Stimulated activated CD8-positive, alpha-beta memory T cell treated with anti-CD3 and anti-CD28 coated beads, Interleukin-15, amount 100 ng/mL, for 1 hour (primary cell): ENCODE measurements at regions not wholly inside any gene's neighbourhood (a gene's known extent, or its start where the extent isn't known, plus 50 kb on each side); places are given as distances from the start of the nearest gene placed in this dataset.
"Not testable (repeated sequence)": the region's sequence is repeated elsewhere in the genome, so short reads cannot be mapped to it uniquely, and the experiment has no call there.

Source experiments
- DNase-seq: peaks from one replicate; pipeline ENCODE4 v3.0.0-alpha.2; 2020; ENCODE audit warnings: low read depth

DNA sequence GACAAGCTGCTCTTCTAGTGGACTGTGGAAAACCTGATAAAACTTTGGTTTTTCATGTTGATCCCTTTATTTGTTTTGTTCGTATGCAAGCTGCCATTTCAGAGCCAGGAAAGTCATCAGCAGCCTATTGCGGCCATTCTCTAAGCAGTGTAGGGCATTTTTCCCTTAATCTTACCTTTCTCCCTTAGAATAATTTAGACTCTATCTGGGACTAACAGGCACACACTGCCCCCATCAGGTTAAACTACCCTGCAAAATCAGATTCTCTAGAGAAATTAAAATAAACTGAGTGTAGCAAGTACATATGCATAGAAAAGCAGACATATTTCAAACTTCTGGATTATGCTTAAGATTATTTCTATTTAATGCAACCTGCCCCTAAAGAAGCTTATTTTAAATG lies 347.5 kb downstream of the METTL4 start:
- DNase-seq = no peak

DNA sequence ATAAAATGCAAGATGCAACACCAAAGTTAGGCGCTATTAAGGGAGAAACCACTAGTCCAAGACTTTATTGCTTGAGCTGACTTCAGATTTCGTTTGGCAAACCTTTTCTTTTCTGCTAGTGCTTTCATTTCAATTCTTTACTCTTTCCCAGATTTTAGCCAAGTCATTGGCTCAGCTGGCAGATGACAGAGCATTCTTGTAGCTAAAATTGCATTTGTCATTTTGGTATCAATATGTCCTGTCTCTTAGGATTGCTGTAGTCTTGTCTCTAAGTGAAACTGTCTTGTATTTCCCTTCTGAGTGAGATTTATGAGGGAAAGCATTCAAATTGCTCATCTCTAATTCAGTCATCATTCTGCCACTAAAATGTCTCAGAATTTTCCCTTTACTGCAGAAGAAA lies 335.1 kb downstream of the METTL4 start:
- DNase-seq = no peak

DNA sequence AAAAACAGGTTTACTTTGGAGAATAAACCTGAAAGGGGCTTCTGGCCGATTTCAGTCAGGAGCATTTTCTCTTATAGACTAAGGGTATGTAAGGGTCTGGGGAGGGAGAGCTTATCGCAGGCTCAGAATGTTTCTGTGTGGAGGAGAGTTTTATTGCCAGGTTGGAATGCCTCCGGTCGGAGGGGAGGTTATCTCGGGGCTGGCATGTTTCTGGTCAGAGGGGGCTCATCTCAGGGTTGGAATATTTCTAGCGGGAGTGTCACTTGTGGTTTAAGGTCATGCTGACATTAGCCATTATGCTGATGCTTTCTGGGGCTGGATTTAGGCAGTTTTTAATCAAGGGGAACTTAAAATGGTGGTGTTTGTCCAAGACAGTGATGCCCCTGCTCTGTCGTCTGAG lies 333.6 kb downstream of the METTL4 start:
- no peak for DNase-seq

DNA sequence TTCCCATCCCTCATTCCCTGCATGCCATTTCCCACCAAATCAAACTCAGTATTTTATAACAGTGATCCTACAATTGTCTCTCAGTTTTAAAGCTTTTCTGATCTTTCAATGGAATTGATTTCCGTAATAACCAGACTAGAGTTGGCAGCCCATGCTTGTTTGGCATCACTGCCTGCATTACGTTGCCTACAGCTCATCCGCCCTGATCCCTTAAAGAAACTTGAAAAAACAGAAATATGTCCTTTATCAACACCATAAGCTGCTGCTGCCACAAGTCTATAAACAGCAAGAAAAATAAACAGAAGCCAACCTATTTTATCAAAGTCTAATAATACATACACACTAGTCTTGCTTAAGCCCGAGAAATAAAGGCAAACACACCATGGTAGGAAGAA lies 331.0 kb downstream of the METTL4 start:
- no peak for DNase-seq

DNA sequence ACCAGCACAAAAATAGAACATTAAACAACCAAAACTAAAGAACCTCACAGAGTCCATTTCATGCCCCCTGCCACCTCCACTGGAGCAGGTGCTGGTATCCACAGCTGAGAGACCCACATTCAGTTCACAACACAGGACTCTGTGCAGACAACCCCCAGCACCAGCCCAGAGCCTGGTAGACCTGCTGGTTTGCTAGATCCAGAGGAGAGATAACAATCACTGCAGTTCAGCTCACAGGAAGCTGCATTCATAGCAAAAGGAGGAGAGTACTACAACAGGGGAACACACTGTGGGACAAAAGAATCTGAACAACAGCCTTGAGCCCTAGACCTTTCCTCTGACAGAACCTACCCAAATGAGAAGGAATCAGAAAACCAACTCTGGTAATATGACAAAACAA lies 326.7 kb downstream of the METTL4 start:
- DNase-seq = no peak

DNA sequence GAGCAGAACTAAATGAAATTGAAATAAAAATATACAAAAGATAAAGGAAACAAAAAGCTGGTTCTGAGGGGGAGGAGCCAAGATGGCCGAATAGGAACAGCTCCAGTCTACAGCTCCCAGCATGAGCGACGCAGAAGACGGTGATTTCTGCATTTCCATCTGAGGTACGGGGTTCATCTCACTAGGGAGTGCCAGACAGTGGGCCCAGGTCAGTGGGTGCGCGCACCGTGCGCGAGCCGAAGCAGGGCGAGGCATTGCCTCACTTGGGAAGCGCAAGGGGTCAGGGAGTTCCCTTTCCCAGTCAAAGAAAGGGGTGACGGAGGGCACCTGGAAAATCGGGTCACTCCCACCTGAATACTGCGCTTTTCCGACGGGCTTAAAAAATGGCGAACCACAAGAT lies 324.2 kb downstream of the METTL4 start:
- DNase-seq = not testable (repeated sequence)

DNA sequence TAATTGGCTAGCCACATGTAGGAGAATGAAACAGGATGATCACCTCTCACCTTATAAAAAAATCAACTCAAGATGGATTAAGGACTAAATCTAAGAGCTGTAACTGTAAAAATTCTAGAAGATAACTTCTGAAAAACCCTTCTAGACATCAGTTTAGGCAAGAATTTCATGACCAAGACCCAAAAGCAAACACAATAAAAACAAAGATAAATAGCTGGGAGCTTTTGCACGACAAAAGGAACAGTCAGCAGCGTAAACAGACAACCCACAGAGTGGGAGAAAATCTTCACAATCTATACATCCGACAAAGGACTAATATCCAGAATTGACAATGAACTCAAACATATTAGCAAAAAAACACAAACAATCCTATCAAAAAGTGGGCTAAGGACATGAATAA lies 316.3 kb downstream of the METTL4 start:
- no peak for DNase-seq

DNA sequence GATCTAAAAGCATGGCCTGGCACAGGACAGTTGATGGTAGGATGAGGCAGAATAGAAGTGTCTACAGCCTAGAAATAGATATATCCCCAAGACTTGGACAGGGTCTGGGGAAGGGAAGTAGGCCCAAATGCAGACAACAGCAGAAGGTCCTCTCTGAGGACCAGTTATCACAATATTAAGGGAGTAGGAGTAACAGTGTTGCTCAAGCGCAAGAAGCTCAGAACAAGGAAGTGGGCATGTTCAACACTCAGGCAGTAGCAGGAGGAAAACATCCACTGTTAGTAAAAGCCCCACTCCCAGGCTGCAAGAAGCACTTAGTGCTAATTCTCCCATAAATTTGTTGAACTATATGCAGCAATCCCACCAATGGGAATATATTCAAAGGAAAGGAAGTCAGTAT lies 314.7 kb downstream of the METTL4 start:
- no peak for DNase-seq

DNA sequence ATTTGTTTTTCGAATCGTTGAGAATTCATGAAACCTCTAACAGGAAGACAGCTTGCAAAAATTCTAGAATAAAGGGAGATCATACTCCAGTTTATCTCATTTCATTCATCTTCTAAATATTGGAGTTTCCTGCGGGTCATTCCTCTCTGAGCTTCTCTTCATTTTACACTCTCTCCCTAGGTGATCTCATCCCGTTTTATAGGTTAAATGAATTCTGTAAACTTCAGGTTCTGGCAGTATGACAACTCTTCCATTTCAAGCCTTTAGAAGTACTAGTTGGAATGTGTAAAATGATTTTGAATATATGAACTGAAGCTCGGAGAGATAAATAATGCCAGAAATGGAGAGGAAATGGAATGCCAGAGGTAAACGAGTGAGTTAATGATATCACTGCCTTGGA lies 312.4 kb downstream of the METTL4 start:
- DNase-seq = no peak

DNA sequence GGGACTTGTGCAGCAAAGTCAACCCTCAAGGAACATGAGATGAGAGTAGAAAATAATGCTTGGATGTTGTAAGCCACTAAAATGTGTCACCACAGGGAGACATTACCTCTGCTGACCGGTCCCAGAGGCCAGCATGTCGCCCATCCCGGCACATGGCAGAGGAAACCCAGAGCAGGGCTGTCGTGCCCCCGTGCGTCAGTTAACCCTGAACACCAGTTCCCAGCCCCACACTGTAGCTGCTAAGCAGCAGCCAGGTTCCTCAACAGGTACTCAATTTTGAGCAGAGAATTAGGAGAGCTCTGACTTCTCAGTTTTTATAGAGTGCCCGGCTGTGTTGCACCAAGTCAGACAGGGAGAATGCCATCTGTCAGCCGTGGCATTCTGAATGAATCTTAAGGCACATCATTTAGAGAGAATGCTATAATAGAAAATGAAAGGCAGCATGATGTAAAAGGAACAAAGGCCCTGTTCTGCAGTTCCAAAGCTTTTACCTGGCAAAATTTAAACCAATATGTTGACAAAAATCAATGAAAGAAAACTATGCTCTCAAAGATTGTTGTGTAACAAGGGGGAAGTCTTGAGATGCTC lies 307.9 kb downstream of the METTL4 start:
- DNase-seq = no peak

DNA sequence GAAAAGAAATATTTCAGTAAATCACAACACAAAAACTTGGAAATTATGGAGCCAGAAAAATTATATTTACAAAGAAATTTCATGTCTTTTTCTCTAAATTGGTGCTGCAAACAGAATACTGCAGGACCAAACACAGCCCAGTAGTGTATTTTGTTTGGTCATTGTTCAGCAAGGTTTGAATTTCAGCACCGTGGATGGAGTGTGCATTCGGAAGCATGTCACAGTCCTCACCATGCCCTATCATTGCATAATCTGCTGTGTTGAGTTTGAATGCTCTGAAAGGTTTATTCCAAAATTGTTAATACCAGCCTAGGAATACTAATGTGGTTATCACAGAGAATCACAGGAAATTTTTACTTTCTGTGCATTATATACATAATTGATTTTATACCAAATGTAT lies 296.7 kb downstream of the METTL4 start:
- DNase-seq = no peak

DNA sequence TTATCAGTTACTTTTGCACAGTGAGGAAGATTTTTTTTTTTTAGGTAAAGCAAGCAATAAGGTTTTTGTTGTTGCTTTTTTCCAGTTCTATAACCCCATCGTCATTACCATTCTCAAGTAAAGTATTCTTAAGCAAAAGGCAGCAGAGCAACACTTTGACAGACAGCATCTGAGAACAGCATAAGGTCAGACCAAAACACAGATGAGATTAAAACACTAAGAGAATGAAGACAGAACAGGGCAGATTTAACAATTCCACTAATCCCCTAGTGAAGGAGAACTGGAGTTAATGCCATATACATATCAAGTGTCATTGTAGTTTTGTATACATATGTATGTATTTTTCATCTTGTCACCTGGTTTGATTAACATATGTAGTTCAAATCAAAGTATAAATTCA lies 290.2 kb downstream of the METTL4 start:
- DNase-seq = no peak

DNA sequence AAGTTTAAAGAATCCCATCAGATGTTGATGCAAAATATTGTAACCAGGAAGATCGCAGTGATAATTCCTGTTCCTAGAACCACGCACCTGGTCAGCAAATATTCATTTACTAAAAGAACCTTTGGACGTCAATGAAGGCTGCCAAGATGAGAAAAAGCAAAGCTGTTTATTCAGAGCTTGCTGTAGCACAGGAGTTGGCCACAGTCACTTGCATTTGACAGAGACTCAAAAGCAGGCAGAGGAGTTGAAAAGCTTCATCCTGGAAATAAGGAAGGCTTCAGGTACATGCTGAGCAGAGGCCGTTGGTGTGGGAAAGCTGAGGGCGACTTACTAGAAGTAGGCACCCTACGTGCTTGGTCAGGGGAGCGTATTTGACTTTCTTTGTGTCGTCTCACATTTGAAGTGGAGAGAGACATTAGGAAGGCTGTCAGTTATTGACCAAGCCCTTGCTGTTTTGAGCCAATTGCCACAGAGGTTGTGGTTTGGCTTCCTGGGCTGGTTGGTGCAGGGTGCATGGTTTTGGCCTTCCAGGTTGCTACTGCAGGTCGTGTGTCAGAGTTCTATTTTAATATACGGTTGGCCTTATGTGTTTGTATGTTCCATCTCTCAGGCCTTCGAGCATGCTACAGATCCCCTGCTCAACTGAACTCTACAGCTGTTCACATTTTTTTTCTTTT lies 289.6 kb downstream of the METTL4 start:
- DNase-seq = no peak

DNA sequence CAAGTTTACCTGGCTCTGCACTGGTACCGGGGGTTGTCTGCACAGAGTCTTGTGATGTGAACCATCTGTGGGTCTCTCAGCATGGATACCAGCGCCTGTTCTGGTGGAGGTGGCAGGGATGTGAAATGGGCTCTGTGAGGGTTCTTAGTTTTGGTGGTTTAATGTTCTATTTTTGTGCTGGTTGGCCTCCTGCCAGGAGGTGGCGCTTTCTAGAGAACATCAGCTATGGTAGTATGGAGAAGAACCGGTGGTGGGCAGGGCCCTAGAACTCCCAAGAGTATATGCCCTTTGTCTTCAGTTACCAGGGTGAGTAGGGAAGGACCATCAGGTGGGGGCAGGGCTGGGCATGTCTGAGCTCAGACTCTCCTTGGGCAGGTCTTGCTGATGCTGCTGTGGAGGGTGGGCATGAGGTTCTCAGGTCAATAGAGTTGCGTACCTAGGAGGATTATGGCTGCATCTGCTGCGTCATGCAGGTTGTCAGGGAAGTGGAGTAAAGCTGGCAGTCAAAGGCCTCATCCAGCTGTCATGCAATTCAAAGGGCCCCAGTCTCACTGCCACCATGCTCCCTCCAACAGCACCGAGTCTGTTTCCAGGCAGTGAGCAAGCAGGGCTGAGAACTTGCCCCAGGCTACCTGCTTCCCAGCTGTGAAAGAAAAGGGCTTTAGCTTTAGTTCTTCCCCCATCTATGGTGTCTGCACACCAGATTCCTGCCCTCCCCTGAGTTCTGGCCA lies 278.0 kb downstream of the METTL4 start:
- no peak for DNase-seq

DNA sequence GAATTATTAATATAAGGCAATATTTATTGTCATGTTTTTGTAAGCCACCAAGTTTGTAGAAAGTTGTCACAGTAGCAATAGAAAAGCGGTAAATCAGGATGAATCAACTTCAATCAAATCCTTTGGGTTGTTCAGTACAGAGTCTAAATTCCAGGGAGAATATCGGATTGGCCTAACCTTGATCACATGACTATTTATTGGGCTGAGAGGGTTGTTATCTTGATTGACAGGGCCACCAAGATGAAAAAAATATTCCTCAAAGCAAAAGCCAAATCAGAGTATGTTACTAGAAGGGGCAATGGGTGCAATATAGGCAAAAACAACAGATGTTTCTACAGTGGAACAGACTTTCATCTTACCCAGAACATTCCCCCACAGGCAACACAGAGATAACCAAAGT lies 270.0 kb downstream of the METTL4 start:
- no peak for DNase-seq

DNA sequence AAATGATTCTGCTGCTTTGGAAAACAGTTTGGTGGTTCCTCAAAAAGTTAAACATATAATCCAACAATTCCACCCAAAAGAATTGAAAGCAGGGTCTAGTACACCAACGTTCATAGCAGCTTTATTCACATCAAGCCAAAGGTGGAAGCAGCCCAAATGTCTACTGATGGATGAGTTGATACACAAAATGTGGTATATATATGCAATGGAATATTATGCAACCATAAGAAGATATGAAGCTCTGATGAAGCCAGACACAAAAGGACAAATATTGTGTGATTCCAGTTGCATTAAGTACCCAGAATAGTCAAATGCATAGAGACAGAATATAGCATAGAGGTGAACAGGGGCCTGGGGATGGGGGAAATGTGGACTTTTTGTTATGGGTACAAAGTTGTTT lies 269.3 kb downstream of the METTL4 start:
- no peak for DNase-seq

DNA sequence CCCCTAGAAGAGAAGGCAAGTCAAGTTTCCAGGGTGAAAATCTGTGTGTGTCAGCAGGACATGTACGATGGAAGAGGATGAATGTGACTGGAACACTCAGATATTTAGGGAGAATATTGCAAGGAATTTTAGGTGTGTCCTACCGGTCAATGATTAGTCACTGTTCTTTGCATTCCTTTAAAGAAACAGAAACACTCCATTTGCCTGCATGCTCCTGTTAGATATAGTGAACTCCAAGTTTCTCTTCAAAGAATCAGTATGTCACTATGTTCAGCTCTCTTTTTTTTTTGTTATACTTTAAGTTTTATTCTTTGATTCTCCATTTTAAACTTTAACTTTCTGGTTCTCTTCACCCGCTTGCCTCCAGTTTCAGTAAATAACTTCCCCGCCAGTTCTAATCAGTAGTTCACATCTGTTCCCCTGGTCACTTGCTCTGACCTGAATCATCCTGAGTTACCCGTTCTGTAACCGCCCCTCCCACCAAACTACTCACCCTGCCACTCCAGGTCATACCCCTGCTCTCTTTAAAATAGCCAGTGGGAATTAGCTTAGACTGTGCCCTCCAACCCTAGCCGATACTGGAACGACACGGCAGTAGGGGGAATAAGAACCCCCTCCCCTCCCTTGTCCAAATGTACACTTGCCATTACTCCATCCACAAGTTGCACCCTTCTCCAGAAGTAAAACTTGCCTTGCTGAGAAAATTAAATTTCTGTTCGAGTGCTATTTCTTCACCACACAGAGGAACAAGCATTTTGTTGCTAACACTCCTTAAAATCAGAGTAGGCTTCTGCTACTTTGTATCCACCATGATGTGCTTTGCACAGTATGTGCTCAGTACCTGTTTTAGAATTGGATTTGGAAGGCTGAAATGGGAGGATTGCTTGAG lies 268.4 kb downstream of the METTL4 start:
- DNase-seq = no peak

DNA sequence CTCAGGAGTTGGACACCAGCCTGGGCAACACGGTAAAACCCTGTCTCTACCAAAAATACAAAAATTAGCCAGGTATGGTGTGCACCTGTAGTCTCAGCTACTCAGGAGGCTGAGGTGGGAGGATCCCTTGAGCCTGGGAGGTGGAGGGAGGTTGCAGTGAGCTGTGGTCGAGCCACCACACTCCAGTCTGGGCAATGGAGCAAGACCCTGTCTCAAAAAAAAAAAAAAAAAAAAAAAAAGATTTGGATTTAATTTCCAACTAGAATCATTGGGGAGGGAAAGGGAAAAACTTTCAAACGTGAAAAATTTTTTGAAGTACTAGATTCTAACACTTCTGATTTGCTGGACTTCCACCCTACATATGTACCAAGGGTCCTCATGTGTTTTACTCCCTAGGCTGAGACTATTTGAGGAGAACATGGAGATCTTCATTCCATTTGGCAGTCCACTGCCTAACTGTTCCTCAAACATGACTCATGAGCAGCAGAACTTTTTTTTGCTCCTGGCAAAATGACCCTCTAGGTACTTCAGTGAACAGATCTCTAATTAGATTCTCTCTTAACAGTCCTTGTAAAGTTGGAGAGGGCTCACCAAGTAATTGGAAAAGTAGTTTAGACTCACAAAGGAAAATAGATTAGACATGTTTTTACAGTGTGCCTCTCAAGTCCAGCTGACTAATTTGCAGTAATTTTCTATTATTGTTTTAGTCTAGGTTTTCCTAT lies 267.6 kb downstream of the METTL4 start:
- no peak for DNase-seq

DNA sequence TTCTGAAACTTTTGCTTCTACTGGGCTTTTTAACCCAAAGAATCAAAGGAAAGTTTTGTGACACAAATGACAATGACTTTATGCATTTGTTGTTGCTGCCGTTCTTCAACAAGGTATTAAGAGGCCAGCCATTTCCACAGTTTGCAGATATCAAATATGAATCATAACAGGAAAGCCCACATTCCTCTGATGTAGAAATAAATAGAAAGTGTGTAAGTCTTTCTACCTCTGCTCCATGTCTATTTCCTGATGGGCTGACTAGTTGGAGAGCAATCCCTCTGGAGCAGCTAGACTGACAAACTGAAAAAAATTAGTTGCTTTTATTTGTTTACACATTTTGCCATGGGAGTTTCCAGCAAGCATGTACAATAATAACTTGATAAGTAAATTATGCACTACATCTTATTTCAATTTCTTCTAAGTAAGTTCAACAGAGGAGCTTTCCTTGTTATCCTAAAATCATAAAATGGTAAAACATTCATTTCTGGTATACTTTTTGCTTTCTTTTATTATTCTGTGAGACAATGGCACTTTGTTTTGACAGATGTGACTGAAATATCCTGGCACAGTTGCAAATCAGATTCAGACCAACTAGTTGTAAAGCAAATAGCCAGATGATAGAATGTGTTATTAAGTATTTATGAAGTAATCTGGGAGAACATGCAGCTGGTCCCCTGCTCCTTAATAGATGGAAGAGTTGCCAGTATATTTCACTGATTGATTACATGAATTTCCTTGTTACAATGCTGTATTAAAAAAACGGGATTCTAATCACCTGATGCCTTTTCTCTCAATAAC lies 266.7 kb downstream of the METTL4 start:
- no peak for DNase-seq

DNA sequence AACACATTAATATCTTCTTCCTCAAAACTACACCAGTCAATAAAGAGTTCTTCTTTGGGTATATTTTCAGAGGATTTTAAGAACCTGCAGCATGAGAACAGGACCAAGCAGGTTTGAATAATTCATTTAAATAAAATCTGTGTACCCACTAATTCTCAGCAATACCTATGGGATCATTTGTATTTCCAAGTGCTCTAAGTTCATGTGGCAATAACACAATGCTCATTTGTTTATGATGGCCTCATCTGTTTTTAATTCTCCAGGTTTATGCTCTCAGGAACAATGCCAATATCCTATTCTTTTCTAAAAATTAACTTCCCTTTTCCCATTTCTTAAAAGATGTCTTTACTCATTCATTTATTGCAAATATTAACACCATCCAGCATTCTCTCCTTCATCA lies 264.7 kb downstream of the METTL4 start:
- DNase-seq = no peak

DNA sequence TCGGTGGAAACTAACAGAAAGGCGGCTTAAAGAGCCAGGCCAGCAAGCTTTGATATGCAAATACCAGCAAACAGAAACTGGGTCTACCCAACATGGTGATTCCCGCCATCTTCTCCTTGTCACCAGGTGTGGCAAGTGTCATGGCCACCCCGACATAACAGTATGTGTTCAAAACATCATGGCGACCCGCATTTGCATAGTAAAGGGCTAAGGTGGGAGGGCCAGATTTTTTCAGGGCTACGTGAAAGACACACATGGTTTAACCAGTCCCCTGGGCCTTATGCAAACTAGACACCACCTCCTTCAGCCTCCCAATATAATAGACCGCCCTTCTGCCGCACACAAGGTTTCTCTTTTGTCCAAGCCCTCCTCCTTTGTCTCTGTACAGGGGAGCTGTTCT lies 260.4 kb downstream of the METTL4 start:
- DNase-seq = no peak
